ENCODE measurements at regions not wholly inside any gene's neighbourhood (a gene's known extent, or its start where the extent isn't known, plus 50 kb on each side); places are given as distances from the start of the nearest gene placed in this dataset.

DNA sequence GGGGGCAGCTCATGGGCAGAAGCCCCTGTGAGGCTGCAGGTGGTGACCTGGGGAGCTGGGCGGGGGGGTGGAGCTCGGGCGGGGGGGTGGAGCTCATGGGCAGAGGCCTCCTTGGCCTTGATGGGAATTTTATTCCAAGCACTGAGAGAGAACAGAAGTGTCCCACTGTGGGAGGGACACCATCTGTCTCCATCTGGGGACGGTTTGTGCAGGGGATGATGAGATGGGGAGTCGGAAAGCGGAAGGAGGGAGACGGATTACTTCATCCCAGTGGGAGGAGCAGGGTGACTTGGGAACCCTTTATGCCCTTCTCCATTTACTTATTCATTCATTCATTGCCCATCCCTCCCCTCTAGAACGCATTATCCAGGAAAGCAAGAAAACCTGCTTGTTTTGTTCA is 304.7 kb downstream of the ADGRD1 start:
- in situ Hi-C loops (cut with HindIII; ENCODE audit: low pct_ligation_motif_present, low sequenced_read_pairs): no loop called here

DNA sequence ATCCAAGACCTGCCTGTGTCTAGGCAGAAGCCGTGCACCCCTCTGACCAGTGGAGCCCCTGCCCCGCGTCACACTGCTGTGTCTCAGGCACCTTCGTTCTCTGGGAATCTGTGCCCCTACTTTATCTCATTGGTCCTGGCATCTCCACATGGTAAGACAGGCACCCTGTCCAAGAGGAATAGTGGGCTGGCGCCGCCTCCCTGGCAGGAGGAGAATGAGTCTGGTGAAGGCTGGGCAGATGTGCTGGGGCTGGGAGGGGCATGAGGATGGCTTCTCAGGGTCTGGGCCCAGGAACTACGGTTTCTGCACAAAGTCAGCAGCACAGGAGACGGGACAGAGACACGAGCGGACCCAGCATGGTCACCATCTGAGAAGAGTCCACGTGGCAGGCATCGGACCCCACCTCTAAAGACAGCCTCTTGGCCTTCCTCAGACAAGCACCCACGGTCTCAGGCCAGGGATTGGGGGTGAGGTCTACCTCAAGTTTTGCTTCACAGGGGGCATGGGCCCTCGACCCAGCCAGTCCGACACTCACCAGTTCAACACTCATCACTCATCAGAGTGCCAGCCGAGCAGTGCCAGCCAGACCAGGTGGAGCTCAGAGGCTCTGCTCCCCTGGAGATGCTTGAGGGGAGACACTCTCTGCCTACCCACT is 306.7 kb downstream of the ADGRD1 start:
- Histone ChIP-seq H3K27me3 (replicated peaks) (no peaks in the 10 kb centered on the region), H3K4me3 (ENCODE audit: low read depth, low read length) (no peak overlapping the region), H3K27ac (no peak overlapping the region), H3K36me3 (replicated peaks) (no peaks in the 10 kb centered on the region)
- in situ Hi-C loops (cut with HindIII; ENCODE audit: low pct_ligation_motif_present, low sequenced_read_pairs): no loop called here
- no peak for DNase-seq
- TF ChIP-seq, protein P1, sequence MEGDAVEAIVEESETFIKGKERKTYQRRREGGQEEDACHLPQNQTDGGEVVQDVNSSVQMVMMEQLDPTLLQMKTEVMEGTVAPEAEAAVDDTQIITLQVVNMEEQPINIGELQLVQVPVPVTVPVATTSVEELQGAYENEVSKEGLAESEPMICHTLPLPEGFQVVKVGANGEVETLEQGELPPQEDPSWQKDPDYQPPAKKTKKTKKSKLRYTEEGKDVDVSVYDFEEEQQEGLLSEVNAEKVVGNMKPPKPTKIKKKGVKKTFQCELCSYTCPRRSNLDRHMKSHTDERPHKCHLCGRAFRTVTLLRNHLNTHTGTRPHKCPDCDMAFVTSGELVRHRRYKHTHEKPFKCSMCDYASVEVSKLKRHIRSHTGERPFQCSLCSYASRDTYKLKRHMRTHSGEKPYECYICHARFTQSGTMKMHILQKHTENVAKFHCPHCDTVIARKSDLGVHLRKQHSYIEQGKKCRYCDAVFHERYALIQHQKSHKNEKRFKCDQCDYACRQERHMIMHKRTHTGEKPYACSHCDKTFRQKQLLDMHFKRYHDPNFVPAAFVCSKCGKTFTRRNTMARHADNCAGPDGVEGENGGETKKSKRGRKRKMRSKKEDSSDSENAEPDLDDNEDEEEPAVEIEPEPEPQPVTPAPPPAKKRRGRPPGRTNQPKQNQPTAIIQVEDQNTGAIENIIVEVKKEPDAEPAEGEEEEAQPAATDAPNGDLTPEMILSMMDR (IDR thresholded peaks at IDR 0.05; ENCODE audit: low read depth, low read length, missing control alignments): no peak

More for the DNA sequence above, 304.7 kb downstream of the ADGRD1 start:
- DNase-seq: no peak
- H3K4me3 ChIP-seq (ENCODE audit: low read depth, low read length): no peak overlapping the region
- TF ChIP-seq, protein P1 (IDR thresholded peaks at IDR 0.05; ENCODE audit: low read depth, low read length, missing control alignments): no peak
- no peak overlapping the region for H3K27ac ChIP-seq
- no peaks in the 10 kb centered on the region for H3K27me3 ChIP-seq (replicated peaks)
- no peaks in the 10 kb centered on the region for H3K36me3 ChIP-seq (replicated peaks)

DNA sequence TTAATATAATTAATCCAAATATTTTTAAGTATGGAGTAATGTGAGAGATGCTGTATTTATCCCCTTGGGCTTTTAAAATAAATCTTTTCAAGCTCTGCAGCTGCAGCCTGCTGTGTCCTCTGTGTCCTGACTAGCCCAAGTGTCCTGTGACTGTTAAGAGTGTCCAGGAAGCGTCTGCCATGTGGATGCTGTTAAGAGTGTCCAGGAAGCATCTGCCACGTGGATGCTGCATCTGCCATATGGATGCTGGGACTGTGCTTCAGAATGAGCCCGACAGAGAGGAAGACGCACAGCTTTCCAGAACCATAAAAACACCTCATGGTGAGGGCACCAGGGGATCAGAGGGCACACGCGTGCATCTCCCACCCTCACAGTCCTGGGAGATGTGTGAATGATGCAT is 307.2 kb downstream of the ADGRD1 start:
- in situ Hi-C loops (cut with HindIII; ENCODE audit: low pct_ligation_motif_present, low sequenced_read_pairs): no loop called here
- no peaks in the 10 kb centered on the region for H3K27me3 ChIP-seq (replicated peaks)
- no peak overlapping the region for H3K27ac ChIP-seq
- H3K36me3 ChIP-seq (replicated peaks): no peaks in the 10 kb centered on the region
- TF ChIP-seq, protein P1 (IDR thresholded peaks at IDR 0.05; ENCODE audit: low read depth, low read length, missing control alignments): no peak
- H3K4me3 ChIP-seq (ENCODE audit: low read depth, low read length): no peak overlapping the region
- DNase-seq: no peak

DNA sequence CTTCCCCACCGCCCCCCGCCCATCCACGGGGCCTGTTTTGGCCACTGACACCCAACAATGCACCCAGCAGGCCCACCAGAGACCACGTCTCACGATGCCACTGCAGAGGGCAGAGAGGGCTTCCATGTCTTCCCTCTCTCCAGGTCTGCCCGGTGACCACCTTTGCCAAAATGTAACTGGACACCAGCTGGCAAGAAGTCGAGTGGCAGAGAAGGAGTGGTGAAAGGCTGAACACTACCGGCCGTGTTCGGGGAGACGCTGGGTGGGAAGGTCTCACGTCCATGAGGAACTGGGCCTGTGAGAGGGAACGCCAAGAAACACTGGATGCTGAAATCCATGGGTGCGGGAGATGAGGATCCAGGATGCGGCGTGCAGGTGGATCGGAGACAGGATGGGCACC is 308.2 kb downstream of the ADGRD1 start:
- no peak for DNase-seq
- TF ChIP-seq, protein P1 (IDR thresholded peaks at IDR 0.05; ENCODE audit: low read depth, low read length, missing control alignments): no peak
- Histone ChIP-seq H3K27ac (no peak overlapping the region), H3K4me3 (ENCODE audit: low read depth, low read length) (no peak overlapping the region), H3K36me3 (replicated peaks) (no peaks in the 10 kb centered on the region), H3K27me3 (replicated peaks) (no peaks in the 10 kb centered on the region)
- in situ Hi-C loops (cut with HindIII; ENCODE audit: low pct_ligation_motif_present, low sequenced_read_pairs): no loop called here

DNA sequence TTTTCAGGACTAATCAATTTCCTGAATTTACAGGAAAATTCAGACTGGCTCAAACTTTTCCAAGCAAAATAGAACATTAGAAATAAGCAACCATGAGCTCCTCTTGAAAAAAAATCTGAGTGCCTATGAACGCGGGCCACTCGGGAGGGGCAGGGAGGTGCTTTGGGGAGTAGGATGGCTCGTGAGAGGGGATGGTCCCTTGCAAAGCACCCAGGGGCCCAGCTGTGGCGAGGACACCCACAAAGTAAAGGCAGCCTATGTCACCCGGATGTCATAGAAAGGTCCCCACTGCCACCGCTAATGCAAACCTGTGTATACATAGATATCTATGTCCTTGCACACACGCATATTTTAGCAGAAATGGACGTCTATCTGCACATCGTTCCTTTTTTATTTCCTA is 309.9 kb downstream of the ADGRD1 start:
- H3K4me3 ChIP-seq (ENCODE audit: low read depth, low read length): no peak overlapping the region
- no peak overlapping the region for H3K27ac ChIP-seq
- TF ChIP-seq, protein P1 (IDR thresholded peaks at IDR 0.05; ENCODE audit: low read depth, low read length, missing control alignments): no peak
- in situ Hi-C loops (cut with HindIII; ENCODE audit: low pct_ligation_motif_present, low sequenced_read_pairs): no loop called here
- no peaks in the 10 kb centered on the region for H3K27me3 ChIP-seq (replicated peaks)
- no peak for DNase-seq
- no peaks in the 10 kb centered on the region for H3K36me3 ChIP-seq (replicated peaks)

DNA sequence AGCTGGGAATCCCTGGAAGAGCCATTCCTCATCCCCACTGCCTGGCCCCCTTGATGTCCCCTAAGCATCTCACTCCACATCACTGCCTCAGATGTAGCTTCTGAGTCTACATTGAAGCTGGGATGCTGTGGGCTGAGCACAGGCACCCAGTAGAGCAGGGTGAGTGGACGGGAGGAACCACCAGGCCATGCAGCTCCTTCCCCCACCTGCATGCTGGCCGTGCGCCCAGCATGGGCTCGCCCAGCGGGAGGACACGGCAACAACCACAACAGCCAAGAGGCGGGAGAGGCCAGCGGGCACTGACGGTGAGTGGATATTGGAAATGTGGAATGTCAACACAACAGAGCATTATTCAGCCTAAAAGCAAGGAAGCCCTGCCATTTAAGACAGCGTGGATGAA is 310.9 kb downstream of the ADGRD1 start:
- no peak overlapping the region for H3K4me3 ChIP-seq (ENCODE audit: low read depth, low read length)
- no peaks in the 10 kb centered on the region for H3K36me3 ChIP-seq (replicated peaks)
- no peaks in the 10 kb centered on the region for H3K27me3 ChIP-seq (replicated peaks)
- H3K27ac ChIP-seq: no peak overlapping the region
- no peak for DNase-seq
- in situ Hi-C loops (cut with HindIII; ENCODE audit: low pct_ligation_motif_present, low sequenced_read_pairs): no loop called here
- TF ChIP-seq, protein P1 (IDR thresholded peaks at IDR 0.05; ENCODE audit: low read depth, low read length, missing control alignments): no peak

Data from brain microvascular endothelial cell (primary cell).